Cortex of kidney (tissue), 1 donor: ENCODE measurements at regions not wholly inside any gene's neighbourhood (a gene's known extent, or its start where the extent isn't known, plus 50 kb on each side); places are given as distances from the start of the nearest gene placed in this dataset.

Source experiments
- DNase-seq: peaks from one replicate; lab custom pipeline; 2025; lab: John Stamatoyannopoulos, UW

DNA sequence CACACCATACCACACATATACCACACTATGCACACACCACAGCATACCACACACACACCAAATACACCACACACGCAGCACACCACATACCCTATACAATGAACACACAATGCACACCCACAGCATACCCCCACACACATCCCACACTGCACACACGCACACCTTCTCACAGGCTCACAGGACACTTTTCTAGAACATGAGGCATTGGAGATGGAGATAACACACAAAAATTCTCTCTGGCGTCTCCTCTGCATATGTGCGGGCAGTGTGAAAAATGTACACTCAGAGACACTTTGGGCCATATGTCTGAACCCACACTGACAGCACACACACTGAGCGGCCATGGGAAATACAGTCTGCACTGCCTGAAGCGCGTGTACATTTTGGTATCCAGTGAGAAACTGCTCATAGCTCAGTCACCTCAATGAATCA, 278.1 kb downstream of the GADD45G start:
- no peak for DNase-seq

DNA sequence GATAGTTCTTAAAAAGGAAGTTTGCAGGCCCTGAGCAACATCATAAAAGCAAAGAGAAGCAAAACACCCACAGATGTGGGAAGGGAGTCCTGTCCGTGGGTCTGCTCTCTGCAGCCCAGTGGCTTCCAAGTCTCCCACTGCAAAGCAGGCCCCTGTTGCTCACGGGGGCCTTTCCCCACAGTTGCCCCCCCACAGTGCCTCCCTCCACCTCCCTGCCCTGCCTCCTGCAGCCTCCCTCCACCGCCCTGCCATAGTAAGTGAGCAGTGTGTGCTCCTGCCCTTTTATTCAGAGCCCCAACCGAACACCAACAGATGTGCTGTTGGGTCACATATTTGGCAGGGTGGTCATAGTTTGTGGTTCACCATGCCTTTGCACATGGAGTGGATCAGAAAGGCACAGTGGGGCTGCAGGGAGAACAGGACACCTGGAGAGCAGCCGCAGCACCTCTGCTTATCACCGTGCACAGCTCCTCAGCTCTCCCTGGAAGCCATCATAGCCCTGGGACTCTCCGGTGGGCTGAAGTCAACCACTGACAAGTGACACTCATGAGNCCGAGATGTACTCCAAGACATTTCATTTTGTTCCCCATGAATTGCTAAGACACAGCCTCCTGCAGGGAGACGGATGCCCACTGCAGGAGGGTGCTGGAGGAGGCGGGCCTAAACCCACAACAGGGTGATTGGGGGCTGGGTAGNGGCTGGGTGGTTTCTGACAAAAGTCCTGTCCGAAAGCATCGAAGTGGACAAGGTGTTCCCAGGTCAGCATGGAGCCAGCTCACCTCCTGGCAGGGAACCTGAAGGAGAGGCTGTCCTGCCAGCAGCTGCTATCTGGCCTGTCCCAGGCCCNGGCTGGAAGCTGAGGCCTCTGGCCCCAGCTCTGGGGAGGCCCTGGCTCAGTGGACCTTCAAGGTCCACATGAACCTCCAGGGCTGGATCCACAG, 278.9 kb downstream of the GADD45G start:
- no peak for DNase-seq

DNA sequence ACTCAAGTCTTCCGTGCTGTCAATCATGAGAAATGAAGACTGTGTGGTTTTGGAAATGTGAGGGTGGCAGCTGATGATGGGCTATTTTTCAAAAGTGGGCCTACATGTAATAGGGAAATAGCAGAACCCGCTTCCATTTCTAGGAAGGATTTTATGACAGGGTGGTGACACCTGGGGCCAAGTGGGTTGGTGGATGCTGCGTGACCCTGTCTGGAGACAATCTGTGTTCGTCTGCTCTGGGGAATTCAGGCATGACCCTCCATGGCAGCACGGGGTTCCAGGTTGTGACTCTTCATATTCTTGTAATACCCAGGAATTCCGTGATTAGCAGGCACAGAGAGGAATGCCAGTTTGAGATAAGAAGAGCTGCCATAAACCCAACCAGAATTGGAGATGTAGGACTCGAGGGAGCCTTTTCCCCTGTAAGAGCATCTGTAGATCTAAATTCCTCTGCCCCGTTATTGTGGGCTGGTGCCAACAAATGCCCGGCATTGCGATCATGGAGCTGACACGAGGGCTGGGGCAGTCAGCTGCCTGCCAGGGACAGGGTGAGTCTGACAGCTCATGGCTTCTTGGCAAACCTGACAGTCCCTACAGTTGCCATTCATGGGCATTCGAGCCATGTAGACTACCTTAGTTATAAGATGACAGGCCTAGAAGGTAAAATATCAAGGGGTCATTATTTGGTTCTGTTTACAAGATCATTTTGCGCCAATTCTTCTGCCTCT, 279.7 kb downstream of the GADD45G start:
- no peak for DNase-seq

DNA sequence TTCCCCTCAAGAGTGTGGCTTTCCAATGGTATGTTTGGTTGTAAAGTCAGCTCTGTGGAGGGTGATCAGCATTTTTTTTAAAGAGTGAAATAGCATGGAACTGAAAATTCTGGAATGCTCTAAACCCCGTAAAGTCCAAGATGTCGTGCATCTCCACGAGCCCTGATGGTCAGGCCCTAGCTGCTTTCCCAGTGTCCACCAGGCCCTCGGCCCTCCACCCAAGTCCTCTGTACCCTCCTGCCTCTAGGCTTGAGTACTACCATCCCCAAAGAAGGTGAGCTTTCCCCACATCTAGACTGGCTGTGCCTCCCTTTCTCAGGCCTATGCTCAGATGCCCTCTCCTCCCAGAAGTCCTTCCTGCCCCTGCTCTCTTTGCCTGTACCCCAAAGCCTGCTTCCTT, 280.3 kb downstream of the GADD45G start:
- DNase-seq, result no peak

DNA sequence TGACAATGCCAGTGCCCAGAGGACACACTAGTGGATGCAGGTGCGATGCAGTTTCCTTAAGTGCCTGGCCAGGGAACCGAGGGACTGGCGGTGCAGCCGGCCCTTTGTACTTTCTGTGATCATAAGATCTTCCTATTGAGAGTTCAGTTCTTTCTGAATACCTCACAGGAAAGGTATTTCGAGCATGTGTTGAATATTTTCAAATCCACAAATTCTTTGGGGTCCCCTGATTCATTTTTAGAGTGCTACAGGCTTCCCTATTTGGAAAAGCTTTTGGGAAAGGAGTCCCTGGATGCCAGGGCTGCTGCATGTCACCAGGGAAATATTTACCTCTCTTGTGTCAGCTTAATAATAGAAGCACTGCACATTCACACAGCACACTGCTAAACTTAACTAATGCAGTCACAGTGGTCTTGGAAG, 281.5 kb downstream of the GADD45G start:
- no peak for DNase-seq

DNA sequence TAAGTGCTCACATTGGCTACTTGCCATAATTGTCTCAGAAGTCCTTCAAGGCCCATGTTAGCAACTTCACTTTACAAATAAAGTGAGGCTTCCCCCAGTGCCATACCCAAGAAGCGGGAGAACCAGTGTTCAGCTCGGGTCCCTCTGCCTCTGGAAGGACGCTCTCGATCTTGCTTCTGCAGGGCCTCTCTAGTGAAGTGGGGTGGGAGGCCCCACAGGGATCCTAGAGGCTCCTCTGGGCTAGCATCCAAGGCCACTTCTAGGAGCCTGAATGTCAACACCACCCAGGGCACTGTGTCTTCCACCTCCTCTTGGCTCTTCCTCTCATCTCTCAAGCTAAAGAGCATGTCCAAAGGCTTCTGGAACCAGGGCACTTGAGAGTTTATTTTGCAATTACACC, 282.5 kb downstream of the GADD45G start:
- DNase-seq, result no peak

DNA sequence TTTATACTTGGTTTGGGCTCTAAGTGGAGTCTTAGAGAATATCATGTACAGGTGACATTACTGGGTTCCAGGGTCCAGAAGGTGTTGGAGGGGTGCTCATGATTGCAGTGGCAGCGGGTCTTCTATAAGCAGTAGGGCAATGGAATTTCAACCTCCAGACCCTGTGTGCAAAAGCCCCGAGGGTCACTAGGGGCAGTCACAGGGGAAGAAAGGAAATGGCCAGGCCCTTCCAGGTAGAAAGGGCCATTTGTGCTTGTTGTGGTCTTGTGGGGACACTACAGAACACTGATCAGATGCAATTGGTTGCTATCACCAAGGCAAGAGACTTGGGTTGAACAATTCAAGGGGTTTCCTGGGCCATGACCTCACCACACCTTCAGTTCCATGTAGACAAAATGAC, 283.4 kb downstream of the GADD45G start:
- DNase-seq, result no peak

DNA sequence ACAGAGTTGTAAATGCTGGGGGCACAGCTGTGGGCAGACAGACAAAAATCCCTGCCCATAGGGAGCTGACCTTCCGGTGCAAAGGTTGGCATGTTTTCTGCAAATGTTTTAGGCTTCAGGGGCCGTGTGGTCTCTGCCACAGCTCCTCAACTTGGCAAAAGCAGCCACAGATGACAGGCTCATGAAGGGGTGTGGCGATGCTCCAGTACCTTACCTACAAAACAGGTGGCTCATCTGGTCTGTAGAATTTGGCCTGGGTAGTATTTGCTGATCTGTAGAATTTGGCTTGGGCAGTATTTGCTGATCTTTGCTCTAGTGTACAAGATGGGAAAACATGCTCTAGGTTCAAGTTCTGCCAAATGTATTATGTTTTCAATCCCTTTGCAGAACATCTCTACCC, 283.9 kb downstream of the GADD45G start:
- no peak for DNase-seq

DNA sequence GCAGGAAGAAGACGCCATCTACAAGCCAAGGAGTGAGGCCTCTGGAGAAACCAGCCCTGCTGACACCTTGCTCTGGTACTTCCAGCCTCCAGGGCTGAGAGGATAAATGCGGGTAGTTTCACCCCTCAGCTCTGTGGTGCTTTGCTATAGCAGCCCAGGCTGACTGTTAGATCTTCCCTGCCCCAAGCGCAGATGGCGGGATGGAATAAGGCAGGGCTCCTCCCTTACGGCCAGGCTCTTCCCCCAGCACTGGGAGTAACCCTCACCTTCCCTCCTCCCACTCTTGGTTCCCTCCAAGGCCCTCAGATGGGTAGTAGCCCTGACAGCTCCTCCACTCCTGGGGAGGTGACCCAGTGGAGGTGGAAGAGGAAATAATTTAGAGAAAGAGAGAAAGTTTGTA, 285.1 kb downstream of the GADD45G start:
- no peak for DNase-seq

DNA sequence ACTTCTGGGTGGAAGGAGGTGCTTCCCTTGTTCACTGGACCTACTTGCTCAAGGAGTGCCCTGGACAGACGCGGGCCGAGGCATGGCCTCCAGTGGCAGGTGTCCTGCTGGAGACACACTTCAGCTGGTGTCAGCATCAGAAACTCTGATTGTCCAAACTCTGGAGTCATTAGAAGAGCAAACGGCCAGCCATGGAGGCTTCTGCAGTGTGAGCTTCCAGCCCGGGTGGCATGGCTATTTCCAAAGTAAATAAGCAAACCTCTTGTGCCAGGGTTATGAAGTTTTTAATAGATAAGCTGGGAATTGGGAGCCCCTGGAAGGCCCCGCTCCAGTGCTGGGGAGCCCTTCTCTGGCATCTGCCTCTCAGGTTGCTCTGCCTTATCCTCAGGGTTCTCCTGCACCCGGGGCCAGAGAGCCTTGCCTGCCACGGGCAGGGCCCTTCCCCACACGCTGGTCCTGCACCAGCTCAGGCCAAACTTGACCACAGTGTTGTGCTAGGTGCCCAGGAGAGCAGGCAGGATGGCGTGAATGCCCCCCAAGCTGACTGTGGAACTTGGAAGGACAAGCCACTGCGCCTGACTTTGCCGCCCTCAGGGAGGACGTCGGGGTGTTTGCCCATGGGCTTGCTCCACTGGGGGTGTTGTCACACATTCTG, 285.6 kb downstream of the GADD45G start:
- DNase-seq, result no peak

DNA sequence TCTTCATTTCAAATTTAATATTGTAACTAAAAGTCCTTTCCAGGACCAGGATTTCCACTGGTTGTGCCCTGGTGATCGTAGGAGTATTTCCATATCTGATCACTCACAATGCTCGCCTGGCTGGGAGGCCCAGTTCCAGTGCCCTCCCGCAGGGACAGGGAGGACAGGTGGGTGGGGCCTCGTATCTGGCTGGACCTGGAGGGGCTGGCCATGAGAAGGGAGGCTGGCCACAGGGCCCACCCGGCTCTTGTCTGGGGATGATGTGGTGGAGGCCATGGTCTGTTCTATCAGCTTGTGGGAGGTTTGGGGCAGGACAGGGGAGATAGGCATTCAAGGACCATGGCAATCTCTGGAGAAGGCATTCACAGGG, 286.4 kb downstream of the GADD45G start:
- no peak for DNase-seq

DNA sequence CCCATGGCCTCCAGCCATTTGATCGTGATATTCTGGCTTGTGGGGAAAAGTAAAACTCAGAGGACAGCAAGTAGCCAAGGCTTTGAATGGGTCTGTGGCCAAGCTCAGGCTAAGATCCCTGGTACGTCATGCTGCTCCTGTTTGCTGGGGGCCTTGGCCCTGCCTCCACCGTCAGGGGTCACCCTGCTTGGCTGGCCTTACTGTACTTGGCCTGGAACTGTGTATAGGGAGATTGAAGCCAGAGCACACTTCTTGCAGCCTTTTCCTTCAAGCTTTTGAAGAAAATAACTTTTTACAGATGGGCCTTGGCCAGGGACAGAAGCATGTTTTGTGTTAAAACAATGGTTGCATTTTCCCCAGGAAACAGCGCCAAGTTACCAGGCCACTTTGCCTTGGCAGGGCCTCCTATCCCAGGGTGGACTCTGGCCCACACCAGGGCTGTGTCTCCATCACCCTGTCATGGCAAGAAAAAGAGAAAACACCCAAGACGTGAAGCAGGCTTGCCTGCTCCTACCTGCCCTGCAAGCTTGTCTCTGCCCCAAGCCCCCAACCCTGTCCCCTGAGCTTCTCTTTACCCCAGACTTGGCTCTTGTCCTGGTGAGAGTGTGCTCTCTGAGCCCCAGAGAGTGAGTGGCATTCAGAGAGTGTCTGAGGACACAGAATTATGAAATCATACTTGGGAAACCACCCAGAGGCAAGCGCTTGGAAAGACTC, 286.9 kb downstream of the GADD45G start:
- DNase-seq, result no peak

DNA sequence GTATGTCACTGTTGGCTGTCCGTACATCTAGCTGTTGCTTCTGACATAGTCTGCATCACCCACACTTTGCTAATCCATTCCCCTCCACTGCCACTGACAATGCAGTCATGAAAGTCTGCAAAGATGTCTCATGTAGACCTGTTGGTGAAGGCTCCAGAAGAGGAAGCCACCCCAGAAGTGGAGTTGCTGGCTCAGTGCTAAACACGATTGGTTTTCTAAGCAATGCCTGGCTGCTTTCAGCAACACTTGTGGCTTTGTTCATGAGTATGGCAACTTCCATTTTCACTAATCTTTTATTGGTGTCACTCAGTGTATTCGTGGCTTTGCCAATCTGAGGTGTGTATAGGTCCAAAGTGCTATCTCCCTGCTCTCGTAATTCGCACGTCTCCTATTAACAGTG, 288.1 kb downstream of the GADD45G start:
- DNase-seq, result no peak

DNA sequence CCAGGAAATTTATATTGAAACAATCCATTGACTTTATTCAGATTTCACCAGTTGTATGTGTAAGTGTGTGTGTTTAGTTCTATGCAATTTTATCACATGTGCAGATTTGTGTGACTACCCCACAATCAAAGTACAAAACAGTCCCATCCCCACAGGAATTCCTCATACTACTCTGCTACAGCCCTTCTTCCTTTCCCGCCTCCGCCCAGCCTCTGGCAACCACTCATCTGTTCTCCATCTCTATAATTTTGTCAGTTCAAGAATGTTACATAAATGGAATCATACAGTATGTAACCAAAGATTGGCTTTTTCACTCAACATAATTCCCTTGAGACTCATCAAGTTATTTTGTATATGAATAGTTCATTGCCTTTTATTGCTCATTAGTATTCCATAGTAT, 289.1 kb downstream of the GADD45G start:
- DNase-seq, result no peak

DNA sequence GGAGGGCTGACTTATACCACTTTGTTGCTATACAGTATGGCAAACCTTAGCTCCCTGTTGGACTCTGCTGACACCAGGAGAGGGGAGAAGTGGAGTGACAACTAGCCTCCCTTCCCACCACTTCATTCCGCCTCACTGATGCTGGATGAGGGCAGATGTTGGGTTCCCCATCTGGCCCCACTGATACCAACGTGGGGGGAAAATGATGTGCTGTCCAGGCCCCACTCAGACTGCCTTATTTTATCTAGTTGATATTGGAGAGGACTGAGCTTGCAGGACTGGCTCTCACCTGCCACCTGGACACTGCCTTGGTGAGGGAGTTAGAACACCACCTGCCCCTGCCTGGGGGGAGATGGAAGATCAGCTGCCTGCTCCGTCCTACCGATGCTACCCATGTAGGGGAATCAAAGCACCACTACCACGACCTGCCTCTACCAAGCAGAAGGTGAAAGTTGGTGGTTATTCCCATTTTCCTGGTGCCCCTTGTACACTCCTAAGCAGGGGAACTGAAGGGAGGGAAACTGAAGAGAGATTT, 292.1 kb downstream of the GADD45G start:
- no peak for DNase-seq

DNA sequence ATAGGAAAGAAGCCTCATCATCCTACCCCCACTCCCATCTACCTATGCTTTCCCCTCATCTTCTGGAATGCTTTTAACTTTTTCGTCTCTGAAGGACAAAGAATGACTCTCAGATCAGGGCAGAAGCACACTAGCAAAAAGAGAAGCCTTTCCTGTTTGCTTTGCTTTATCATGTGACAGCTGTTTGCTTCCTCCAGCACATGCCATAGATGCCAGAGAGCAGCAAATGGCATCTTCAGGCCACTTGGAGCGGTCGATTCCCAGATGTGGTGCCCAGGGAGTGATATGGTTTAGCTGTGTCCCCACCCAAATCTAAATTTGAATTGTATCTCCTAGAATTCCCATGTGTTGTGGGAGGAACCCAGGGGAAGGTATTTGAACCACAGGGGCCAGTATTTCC, 294.8 kb downstream of the GADD45G start:
- DNase-seq, result no peak

DNA sequence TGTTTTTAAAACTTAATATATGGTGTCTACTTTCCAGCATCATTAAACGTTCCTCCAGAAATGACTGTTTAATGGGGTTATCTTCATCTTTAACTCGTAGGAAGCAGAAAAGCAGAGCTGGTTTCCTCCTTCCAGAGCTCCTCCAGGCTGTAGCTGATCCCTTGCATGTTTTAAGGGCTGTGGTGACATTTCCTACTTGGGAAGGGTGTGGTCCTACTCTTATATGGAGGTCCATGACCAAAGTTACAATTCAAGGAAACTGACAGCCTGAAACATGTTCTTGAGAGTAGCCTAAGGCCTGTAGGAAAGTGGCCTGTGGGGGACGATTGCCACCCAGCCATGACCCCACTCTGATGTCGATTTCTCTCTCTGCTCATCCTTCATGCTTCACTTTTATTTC, 297.1 kb downstream of the GADD45G start:
- no peak for DNase-seq

DNA sequence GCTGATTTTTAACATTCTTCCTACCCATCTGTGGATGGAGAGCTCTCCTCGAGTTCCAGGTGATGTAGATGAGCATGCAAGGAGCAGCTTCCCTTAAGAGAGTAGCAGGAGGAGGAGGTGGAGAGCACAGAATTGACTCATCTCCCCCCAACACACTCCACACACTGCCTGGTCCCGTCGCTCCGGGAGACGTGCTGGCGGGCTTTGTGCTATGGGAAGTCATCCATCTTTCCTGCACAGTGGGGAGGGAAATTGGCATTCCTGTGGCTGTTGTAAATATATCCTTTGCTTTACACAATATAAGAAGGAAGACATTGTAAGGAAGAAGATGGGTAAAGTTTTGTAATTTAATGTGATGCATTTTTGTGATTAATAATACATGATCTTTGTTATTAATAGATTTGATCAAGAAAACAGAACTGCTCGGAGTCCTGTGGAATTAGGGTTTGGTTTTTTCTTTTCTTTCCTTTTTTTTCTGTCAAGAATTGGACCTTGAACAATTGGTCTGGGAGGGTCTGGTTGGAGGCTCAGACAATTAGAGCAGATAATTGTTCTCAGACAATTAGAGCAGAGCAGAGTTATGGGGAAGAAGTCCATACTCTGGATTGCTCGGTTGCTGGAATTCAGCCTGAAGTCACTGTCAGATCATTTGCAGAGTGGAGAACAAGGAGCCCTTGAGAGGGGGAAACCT, 297.8 kb downstream of the GADD45G start:
- no peak for DNase-seq

DNA sequence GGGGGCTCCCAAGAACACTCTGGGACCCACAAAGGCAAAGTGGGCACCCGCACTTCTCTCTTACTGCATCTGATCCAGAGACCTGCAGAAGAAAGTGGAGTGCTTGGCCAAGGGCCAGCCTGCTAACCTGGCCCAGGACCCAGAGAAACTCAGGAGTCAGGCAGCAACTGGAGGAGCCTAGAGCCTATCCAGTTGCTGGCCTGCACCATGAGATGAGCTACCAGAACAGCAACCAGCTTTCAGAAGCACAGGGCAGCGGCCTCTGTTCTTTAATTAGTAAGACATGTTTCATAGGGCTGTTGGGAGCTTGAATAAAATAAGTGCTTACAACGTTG, 298.3 kb downstream of the GADD45G start:
- DNase-seq, result no peak

DNA sequence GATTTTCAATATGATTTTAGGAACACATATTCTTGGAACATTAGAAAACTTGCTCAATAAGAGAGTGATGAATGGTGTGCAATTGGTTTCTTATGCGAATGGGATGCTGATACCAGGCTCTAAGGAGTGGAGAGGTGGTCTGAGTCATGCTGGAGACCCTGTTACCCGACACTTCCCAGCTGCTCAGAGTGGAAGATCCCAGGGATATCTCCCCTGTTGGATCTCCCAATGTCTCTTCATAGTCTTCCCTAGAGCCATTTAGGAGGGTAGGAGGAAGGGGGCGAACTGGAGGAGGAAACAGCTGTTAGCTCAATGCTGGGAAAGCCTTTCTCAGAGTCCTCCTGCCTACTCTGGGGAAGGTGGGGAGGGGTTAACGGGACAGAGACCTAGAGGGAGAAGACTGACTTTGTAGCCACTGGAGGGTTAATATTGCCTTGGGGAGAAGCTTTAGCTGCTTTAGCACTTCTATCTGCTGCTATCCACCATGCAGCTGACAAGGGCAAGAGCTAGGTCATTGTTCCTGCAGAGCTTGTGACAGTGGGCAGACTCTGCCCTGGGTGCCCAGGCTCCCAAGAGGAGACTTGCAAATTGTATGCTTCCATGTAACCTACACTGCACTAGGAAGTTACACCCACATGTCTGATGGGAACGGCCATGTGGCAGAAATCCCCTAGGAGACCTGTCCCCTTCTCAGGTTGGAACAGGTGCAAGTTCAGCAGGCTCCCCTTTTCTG, 301.0 kb downstream of the GADD45G start:
- no peak for DNase-seq
